B cell (primary cell): ENCODE measurements at regions not wholly inside any gene's neighbourhood (a gene's known extent, or its start where the extent isn't known, plus 50 kb on each side); places are given as distances from the start of the nearest gene placed in this dataset.

ENCODE experiments used
- CTCF ChIP-seq: fragments of 200-600 bp; IDR thresholded peaks from one replicate; pipeline ENCODE4 v1.8.0; 2022; ENCODE audit warnings: antibody characterized with exemption, mild to moderate bottlenecking
- EZH2 ChIP-seq: IDR thresholded peaks from 2 replicates; pipeline ENCODE4 v1.6.1; 2012; ENCODE audit warnings: borderline replicate concordance, low read depth, mild to moderate bottlenecking, moderate library complexity, low read length; ENCODE audit not compliant: insufficient read depth, poor library complexity, severe bottlenecking

- TF ChIP-seq CTCF, result no peak
- no peak for TF ChIP-seq EZH2
These were observed 225.9 kb downstream of the IGSF11 start for GRCh38 chr3:118808723-118809122.
